ENCODE measurements at regions not wholly inside any gene's neighbourhood (a gene's known extent, or its start where the extent isn't known, plus 50 kb on each side); places are given as distances from the start of the nearest gene placed in this dataset.

DNA sequence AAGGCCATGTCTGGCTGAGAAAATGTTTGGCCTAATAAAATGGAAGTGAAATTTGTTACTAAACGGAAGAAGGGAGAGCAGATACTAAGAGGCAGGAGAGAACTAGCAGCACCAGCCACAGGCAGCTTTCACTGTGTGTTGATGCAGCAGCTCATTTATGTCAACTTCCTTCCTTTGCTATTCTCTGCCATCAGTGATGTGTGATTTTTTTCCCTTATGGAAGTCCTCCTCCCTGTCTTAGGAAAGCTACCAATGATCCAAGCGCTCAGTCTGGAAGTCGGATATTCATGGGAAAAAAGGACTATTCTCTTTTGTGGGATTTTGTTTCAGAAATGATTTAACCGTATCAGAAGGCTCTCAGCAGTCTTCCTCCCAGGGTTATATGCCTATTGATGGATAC lies 1629.2 kb downstream of the CDH8 start:
- TF ChIP-seq, protein P1, sequence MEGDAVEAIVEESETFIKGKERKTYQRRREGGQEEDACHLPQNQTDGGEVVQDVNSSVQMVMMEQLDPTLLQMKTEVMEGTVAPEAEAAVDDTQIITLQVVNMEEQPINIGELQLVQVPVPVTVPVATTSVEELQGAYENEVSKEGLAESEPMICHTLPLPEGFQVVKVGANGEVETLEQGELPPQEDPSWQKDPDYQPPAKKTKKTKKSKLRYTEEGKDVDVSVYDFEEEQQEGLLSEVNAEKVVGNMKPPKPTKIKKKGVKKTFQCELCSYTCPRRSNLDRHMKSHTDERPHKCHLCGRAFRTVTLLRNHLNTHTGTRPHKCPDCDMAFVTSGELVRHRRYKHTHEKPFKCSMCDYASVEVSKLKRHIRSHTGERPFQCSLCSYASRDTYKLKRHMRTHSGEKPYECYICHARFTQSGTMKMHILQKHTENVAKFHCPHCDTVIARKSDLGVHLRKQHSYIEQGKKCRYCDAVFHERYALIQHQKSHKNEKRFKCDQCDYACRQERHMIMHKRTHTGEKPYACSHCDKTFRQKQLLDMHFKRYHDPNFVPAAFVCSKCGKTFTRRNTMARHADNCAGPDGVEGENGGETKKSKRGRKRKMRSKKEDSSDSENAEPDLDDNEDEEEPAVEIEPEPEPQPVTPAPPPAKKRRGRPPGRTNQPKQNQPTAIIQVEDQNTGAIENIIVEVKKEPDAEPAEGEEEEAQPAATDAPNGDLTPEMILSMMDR (IDR thresholded peaks at IDR 0.05; ENCODE audit: low read length) = no peak
- no peak for TF ChIP-seq EZH2phosphoT487 (IDR thresholded peaks at IDR 0.05; ENCODE audit: low read length)
- TF ChIP-seq EZH2 (optimal IDR thresholded peaks at IDR 0.05; ENCODE audit: low read depth, low read length) = no peak
